OCI-LY1 (cell line): ENCODE measurements at regions not wholly inside any gene's neighbourhood (a gene's known extent, or its start where the extent isn't known, plus 50 kb on each side); places are given as distances from the start of the nearest gene placed in this dataset.

Experiments
- H2AFZ ChIP-seq: fragments of 200-600 bp; sonication (generic), shearing (Covaris generic); 2 replicates; pipeline ENCODE4 v1.6.0; 2014; ENCODE audit warnings: antibody characterized with exemption, mild to moderate bottlenecking, low read length
- H3F3A ChIP-seq: fragments of 200-600 bp; sonication (generic), shearing (Covaris generic); 2 replicates; pipeline ENCODE4 v1.6.0; 2014; ENCODE audit warnings: mild to moderate bottlenecking, antibody characterized with exemption, low read length, moderate library complexity; ENCODE audit not compliant: insufficient read depth
- H3K27ac ChIP-seq: fragments of 200-600 bp; sonication (generic); 2 replicates; pipeline ENCODE4 v1.5.1; 2014; ENCODE audit warnings: low read length, mixed run types, mild to moderate bottlenecking, low read depth; ENCODE audit not compliant: poor library complexity, severe bottlenecking
- H3K27me3 ChIP-seq: fragments of 200-600 bp; sonication (generic); 2 replicates; pipeline ENCODE4 v1.6.0; 2014; ENCODE audit warnings: antibody characterized with exemption, mild to moderate bottlenecking, low read length, moderate library complexity; ENCODE audit not compliant: insufficient read depth
- H3K36me3 ChIP-seq: fragments of 200-600 bp; sonication (generic); 2 replicates; pipeline ENCODE4 v1.6.1; 2014; ENCODE audit warnings: mild to moderate bottlenecking, antibody characterized with exemption, low read length, moderate library complexity, mixed read lengths; ENCODE audit not compliant: insufficient read depth
- H3K4me1 ChIP-seq: fragments of 200-600 bp; sonication (generic); 2 replicates; pipeline ENCODE4 v1.5.1; 2014; ENCODE audit warnings: mild to moderate bottlenecking, low read length, moderate library complexity; ENCODE audit not compliant: insufficient read depth, severe bottlenecking
- H3K4me2 ChIP-seq: fragments of 200-600 bp; sonication (generic), shearing (Covaris generic); 2 replicates; pipeline ENCODE4 v1.6.1; 2014; ENCODE audit warnings: low read length
- H3K4me3 ChIP-seq: fragments of 200-600 bp; sonication (generic); 2 replicates; pipeline ENCODE4 v1.5.1; 2014; ENCODE audit warnings: low read length, low read depth, mild to moderate bottlenecking, mixed read lengths; ENCODE audit not compliant: poor library complexity, severe bottlenecking
- H3K79me2 ChIP-seq: fragments of 200-600 bp; shearing (Covaris generic); 2 replicates; pipeline ENCODE4 v1.6.1; 2016; ENCODE audit warnings: mixed run types, low read length, mixed read lengths; ENCODE audit not compliant: insufficient read depth
- H3K9ac ChIP-seq: fragments of 200-600 bp; sonication (generic), shearing (Covaris generic); 2 replicates; pipeline ENCODE4 v1.6.1; 2014; ENCODE audit warnings: mild to moderate bottlenecking, low read length, mixed read lengths
- H3K9me2 ChIP-seq: fragments of 200-600 bp; sonication (generic), shearing (Covaris generic); 2 replicates; pipeline ENCODE4 v1.6.1; 2014; ENCODE audit warnings: low read depth, mild to moderate bottlenecking, low read length, mixed read lengths
- H3K9me3 ChIP-seq: fragments of 200-600 bp; shearing (Covaris generic); 2 replicates; pipeline ENCODE4 v1.6.1; 2014; ENCODE audit warnings: low read length, mixed read lengths
- H4K20me1 ChIP-seq: fragments of 200-600 bp; sonication (generic), shearing (Covaris generic); 2 replicates; pipeline ENCODE4 v1.6.0; 2016; ENCODE audit warnings: mild to moderate bottlenecking, low read length; ENCODE audit not compliant: insufficient read depth
- CTCF ChIP-seq: fragments of 200-600 bp; sonication (generic), shearing (Covaris generic); IDR thresholded peaks from 2 replicates; pipeline ENCODE4 v1.5.1; 2017; ENCODE audit warnings: mild to moderate bottlenecking, antibody characterized with exemption, low read length, moderate library complexity, mixed read lengths
- EZH2 ChIP-seq: fragments of 200-600 bp; sonication (generic), shearing (Covaris generic); IDR thresholded peaks from 2 replicates; pipeline ENCODE4 v1.8.0; 2017; ENCODE audit warnings: borderline replicate concordance, mixed run types, mild to moderate bottlenecking, antibody characterized with exemption, low read length, moderate library complexity, mixed read lengths

GRCh38 chr5:178790371-178790770, 59.9 kb upstream of the ZNF354A start:
- no peaks in the 10 kb centered on the region for H3K79me2 ChIP-seq
- no peaks in the 10 kb centered on the region for H3K9me3 ChIP-seq

DNA sequence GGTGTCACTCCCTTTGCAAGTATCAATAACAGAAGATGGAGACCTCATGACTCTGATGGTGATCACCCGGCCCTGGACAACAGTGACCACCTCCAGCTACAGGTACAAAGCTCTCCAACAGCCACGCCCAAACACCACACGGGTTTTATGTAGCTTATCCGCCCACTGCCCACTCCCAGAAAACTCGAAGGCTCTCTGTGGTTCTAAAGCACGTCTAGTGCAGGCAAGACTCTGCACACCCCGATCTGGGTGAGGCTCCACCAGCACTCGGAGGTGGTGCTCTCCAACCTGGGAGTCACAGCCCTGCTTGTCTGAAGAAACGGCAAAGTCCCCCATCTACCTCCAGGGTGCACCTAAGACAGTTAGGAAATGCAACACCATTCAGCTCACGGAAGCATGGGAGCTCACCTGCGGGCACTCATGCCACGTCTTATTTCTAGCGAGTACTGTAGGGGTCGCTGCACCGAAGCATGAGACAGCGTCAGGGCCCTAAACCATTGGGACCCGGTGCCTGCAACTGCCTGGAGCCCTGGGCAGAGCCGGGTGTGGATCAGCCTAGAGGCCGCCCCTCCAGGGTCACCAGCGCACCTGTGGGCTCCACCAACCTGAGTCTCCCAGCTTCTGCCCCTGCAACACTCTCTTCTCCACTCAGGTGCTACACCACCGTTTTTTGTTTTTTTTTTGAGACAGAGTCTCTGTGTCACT, 58.1 kb upstream of the ZNF354A start:
- H2AFZ ChIP-seq: no peak overlapping the region
- H3K4me1 ChIP-seq: no peaks in the 10 kb centered on the region
- H3F3A ChIP-seq: no peaks in the 10 kb centered on the region
- H3K36me3 ChIP-seq: no peaks in the 10 kb centered on the region
- H3K27me3 ChIP-seq: no peaks in the 10 kb centered on the region
- no peaks in the 10 kb centered on the region for H3K9me3 ChIP-seq
- TF ChIP-seq EZH2 (no peak), CTCF (no peak)
- no peak overlapping the region for H3K4me3 ChIP-seq
- no peak overlapping the region for H3K4me2 ChIP-seq
- H3K27ac ChIP-seq: no peak overlapping the region
- H3K9ac ChIP-seq: no peak overlapping the region
- no peaks in the 10 kb centered on the region for H4K20me1 ChIP-seq
- H3K79me2 ChIP-seq: no peaks in the 10 kb centered on the region
- no peaks in the 10 kb centered on the region for H3K9me2 ChIP-seq

More at GRCh38 chr5:178790371-178790770, 59.9 kb upstream of the ZNF354A start:
- H3K27ac ChIP-seq: no peak overlapping the region
- no peaks in the 10 kb centered on the region for H3K27me3 ChIP-seq
- no peaks in the 10 kb centered on the region for H3F3A ChIP-seq
- H4K20me1 ChIP-seq: no peaks in the 10 kb centered on the region
- no peak overlapping the region for H3K9ac ChIP-seq
- no peak for TF ChIP-seq EZH2
- no peak overlapping the region for H3K4me2 ChIP-seq
- no peaks in the 10 kb centered on the region for H3K9me2 ChIP-seq
- no peak overlapping the region for H2AFZ ChIP-seq
- H3K36me3 ChIP-seq: no peaks in the 10 kb centered on the region
- no peaks in the 10 kb centered on the region for H3K4me1 ChIP-seq
- H3K4me3 ChIP-seq: no peak overlapping the region

- no peak for TF ChIP-seq CTCF
- TF ChIP-seq EZH2: no peak
- H3K9ac ChIP-seq: no peak overlapping the region
- no peaks in the 10 kb centered on the region for H3K4me1 ChIP-seq
- H3K4me2 ChIP-seq: no peak overlapping the region
- H3K27me3 ChIP-seq: no peaks in the 10 kb centered on the region
- no peaks in the 10 kb centered on the region for H3K9me3 ChIP-seq
- H3K4me3 ChIP-seq: no peak overlapping the region
- no peaks in the 10 kb centered on the region for H3F3A ChIP-seq
- H2AFZ ChIP-seq: no peak overlapping the region
- H4K20me1 ChIP-seq: no peaks in the 10 kb centered on the region
- no peaks in the 10 kb centered on the region for H3K79me2 ChIP-seq
- no peak overlapping the region for H3K27ac ChIP-seq
- H3K9me2 ChIP-seq: no peaks in the 10 kb centered on the region
- H3K36me3 ChIP-seq: no peaks in the 10 kb centered on the region
Observed at GRCh38 chr5:178787889-178788288, 57.4 kb upstream of the ZNF354A start.

DNA sequence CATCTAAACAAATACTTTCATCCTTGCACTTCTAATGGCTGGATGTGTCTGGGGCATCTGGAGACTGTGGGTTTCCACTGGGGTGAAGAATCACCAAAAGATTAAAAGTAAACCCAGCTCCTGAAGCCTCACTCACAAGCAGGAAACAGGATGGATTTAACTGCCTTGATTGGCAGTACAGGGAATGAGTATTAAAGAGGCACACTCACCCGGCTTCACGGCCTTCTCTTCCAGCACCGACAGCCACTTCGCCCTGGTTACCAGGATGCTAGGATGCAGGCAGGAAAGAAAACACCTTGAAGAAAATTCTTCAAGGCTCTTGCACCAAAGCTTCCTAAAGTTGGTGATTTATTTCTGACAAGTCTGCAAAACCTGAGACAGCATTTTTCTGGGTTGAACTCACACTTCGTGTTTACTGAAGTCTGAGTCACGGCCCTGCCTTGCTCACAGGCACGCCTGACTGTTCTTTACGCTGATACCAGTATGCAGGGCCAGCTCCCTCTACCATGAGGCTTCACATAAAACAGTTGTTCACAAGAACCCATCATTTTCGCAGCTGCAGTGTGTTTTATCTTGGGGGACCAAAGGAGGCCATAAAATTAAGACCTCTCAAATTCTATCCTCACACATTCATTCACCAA, 56.5 kb upstream of the ZNF354A start:
- Histone ChIP-seq H3K4me2 (no peak overlapping the region), H4K20me1 (no peaks in the 10 kb centered on the region), H3K79me2 (no peaks in the 10 kb centered on the region), H3K9me3 (no peaks in the 10 kb centered on the region), H3K4me1 (no peaks in the 10 kb centered on the region), H3K9me2 (no peaks in the 10 kb centered on the region), H3K36me3 (no peaks in the 10 kb centered on the region), H3K9ac (no peak overlapping the region), H3F3A (no peaks in the 10 kb centered on the region), H3K4me3 (no peak overlapping the region), H3K27me3 (no peaks in the 10 kb centered on the region), H3K27ac (no peak overlapping the region), H2AFZ (no peak overlapping the region)
- TF ChIP-seq CTCF (no peak), EZH2 (no peak)
